ENCODE measurements at regions not wholly inside any gene's neighbourhood (a gene's known extent, or its start where the extent isn't known, plus 50 kb on each side); places are given as distances from the start of the nearest gene placed in this dataset.

GRCh38 chr14:58796242-58797009 lies 158.7 kb downstream of the DACT1 start:
- H3K4me3 ChIP-seq (replicated peaks in 1 of 3; ENCODE audit: insufficient read depth in 1 of 3, low read depth in 2 of 3, low read length in 3 of 3), result no peak overlapping the region
- BruUV-seq (replicated peaks), result no TSS peak
- no peaks in the 10 kb centered on the region for H4K20me1 ChIP-seq (ENCODE audit: insufficient read depth, low read length)
- TF ChIP-seq NFIC (IDR thresholded peaks at IDR 0.05; ENCODE audit: low read length) (no peak), GFI1 (CRISPR knock-in tag; IDR thresholded peaks at IDR 0.05; ENCODE audit: borderline replicate concordance) (no peak), PAX8 (CRISPR knock-in tag; IDR thresholded peaks at IDR 0.05; ENCODE audit: borderline replicate concordance) (no peak), ZNF883 (CRISPR knock-in tag; IDR thresholded peaks at IDR 0.05; ENCODE audit: not compliant biosample characterization) (no peak), KLF15 (CRISPR knock-in tag; IDR thresholded peaks at IDR 0.05; ENCODE audit: borderline replicate concordance) (no peak), ISL2 (CRISPR knock-in tag; IDR thresholded peaks at IDR 0.05) (no peak), ZNF20 (CRISPR knock-in tag; IDR thresholded peaks at IDR 0.05) (no peak), ZNF205 (CRISPR knock-in tag; IDR thresholded peaks at IDR 0.05) (no peak), HOXA9 (CRISPR knock-in tag; IDR thresholded peaks at IDR 0.05; ENCODE audit: borderline replicate concordance) (no peak), BRCA1 (CRISPR knock-in tag; IDR thresholded peaks at IDR 0.05) (no peak), ZNF362 (CRISPR knock-in tag; IDR thresholded peaks at IDR 0.05; ENCODE audit: borderline replicate concordance) (no peak)
- POLR2A ChIA-PET, result no interaction called here
- intact Hi-C loops (cut with micrococcal nuclease; ENCODE audit: unreplicated experiment) (no loop called here), in situ Hi-C loops (cut with HindIII; ENCODE audit: extremely low pct_ligation_motif_present, low pct_unique_long_range_greater_than_20kb) (no loop called here)
- H3K36me3 ChIP-seq (replicated peaks in 1 of 2; ENCODE audit: control insufficient read depth in 1 of 2, insufficient read depth in 2 of 2, low read length in 2 of 2), result no peaks in the 10 kb centered on the region
- no peak overlapping the region for H3K4me2 ChIP-seq (ENCODE audit: low read depth, low read length)
- no peaks in the 10 kb centered on the region for H3K79me2 ChIP-seq (ENCODE audit: insufficient read depth, low read length)
- no peak for DNase-seq (ENCODE audit: low spot score)
- H3K4me1 ChIP-seq (ENCODE audit: insufficient read depth, low read length), result no peaks in the 10 kb centered on the region
- H3K27me3 ChIP-seq (ENCODE audit: control insufficient read depth in 1 of 2, insufficient read depth in 2 of 2, low read length in 2 of 2), result no peaks in the 10 kb centered on the region
- CTCF ChIA-PET (ENCODE audit: low intra/inter-chr PET ratio, low total read pairs), result no interaction called here
- no peak overlapping the region for H3K27ac ChIP-seq (ENCODE audit: extremely low read length, insufficient read depth, low read length)
- ATAC-seq, result no peak
- FAIRE-seq, result no peak
- WGBS (ENCODE audit: low lambda C conversion rate), result 16% methylated on average over 5 of the region's 5 CpGs
- no peak overlapping the region for H2AFZ ChIP-seq (ENCODE audit: low read length)
- no peak overlapping the region for H3K9ac ChIP-seq (ENCODE audit: insufficient read depth, low read depth, low read length)
- H3K9me3 ChIP-seq (ENCODE audit: low read length), result no peaks in the 10 kb centered on the region

Measured in HepG2 (cell line).